GM12878 (cell line): ENCODE measurements at regions not wholly inside any gene's neighbourhood (a gene's known extent, or its start where the extent isn't known, plus 50 kb on each side); places are given as distances from the start of the nearest gene placed in this dataset.

Experiments
- CBX3 ChIP-seq: fragments of 200-600 bp; sonication (generic); IDR thresholded peaks from 2 replicates; pipeline ENCODE4 v1.6.1; 2016; ENCODE audit warnings: low read depth, borderline replicate concordance
- CEBPB ChIP-seq, 2 experiments: fragments of 150-350 bp in 1 of 2; IDR thresholded peaks; 2 replicates each; pipeline ENCODE4 v1.6.1; 2012 to 2014; ENCODE audit warnings: low read depth in 2 of 2, low read length in 2 of 2, borderline replicate concordance in 1 of 2, inconsistent platforms in 1 of 2
- CTCF ChIP-seq, 3 experiments: IDR thresholded peaks in 2 of 3; conservative IDR thresholded peaks in 1 of 3; 2 replicates each; pipeline ENCODE4 v1.5.1; 2011; ENCODE audit warnings: low read depth in 3 of 3, low read length in 3 of 3, mild to moderate bottlenecking in 3 of 3, control low read depth in 2 of 3, moderate library complexity in 2 of 3, inconsistent platforms in 1 of 3, mixed read lengths in 1 of 3; ENCODE audit not compliant: control insufficient read depth in 2 of 3, insufficient read depth in 1 of 3; ENCODE audit errors: extremely low read depth in 1 of 3
- E2F4 ChIP-seq: IDR thresholded peaks from 2 replicates; pipeline ENCODE4 v1.6.1; 2012; ENCODE audit warnings: low read depth, low read length, improper control_type of control experiment
- E4F1 ChIP-seq: fragments of 450-650 bp; IDR thresholded peaks from 2 replicates; pipeline ENCODE4 v1.6.1; 2018; ENCODE audit warnings: borderline replicate concordance, mild to moderate bottlenecking; ENCODE audit not compliant: partially characterized antibody
- FOXK2 ChIP-seq: fragments of 450-650 bp; IDR thresholded peaks from 2 replicates; pipeline ENCODE4 v1.6.1; 2017; ENCODE audit warnings: mild to moderate bottlenecking, moderate library complexity
- MYB ChIP-seq: fragments of 150-350 bp; IDR thresholded peaks from 2 replicates; pipeline ENCODE4 v1.6.1; 2014; ENCODE audit warnings: mild to moderate bottlenecking, low read depth, low read length, borderline replicate concordance
- NFIC ChIP-seq: IDR thresholded peaks from 2 replicates; pipeline ENCODE4 v1.6.1; 2012; ENCODE audit warnings: low read depth, mild to moderate bottlenecking, inconsistent platforms, low read length, moderate library complexity
- NR2C2 ChIP-seq: IDR thresholded peaks from 2 replicates; pipeline ENCODE4 v1.6.1; 2011; ENCODE audit warnings: borderline replicate concordance, low read depth; ENCODE audit not compliant: control insufficient read depth, insufficient read length
- RAD51 ChIP-seq: fragments of 450-650 bp; IDR thresholded peaks from 2 replicates; pipeline ENCODE4 v1.6.1; 2016; ENCODE audit warnings: moderate library complexity, mild to moderate bottlenecking, inconsistent platforms
- SMC3 ChIP-seq: IDR thresholded peaks from 2 replicates; pipeline ENCODE4 v1.6.1; 2011; ENCODE audit warnings: low read length, improper control_type of control experiment, borderline replicate concordance
- SRF ChIP-seq, 2 experiments: IDR thresholded peaks; 2 replicates each; pipeline ENCODE4 v1.6.1; 2011; ENCODE audit warnings: low read depth in 2 of 2, low read length in 2 of 2, mild to moderate bottlenecking in 1 of 2, moderate library complexity in 1 of 2
- TARDBP ChIP-seq: IDR thresholded peaks from 2 replicates; pipeline ENCODE4 v1.6.1; 2016; ENCODE audit warnings: borderline replicate concordance
- USF1 ChIP-seq: IDR thresholded peaks from 2 replicates; pipeline ENCODE4 v1.6.1; 2011; ENCODE audit warnings: borderline replicate concordance, low read depth, mild to moderate bottlenecking, moderate library complexity, mixed read lengths, low read length; ENCODE audit not compliant: insufficient read depth; ENCODE audit errors: extremely low read length
- ZBED1 ChIP-seq: IDR thresholded peaks from 2 replicates; pipeline ENCODE4 v1.6.1; 2016; ENCODE audit warnings: borderline replicate concordance
- ZBTB40 ChIP-seq: fragments of 450-650 bp; IDR thresholded peaks from 2 replicates; pipeline ENCODE4 v1.6.1; 2016; ENCODE audit warnings: mild to moderate bottlenecking, moderate library complexity, borderline replicate concordance
- ZNF274 ChIP-seq: IDR thresholded peaks from one replicate; pipeline ENCODE4 v1.8.0; 2011; ENCODE audit not compliant: insufficient read length, insufficient read depth
- ZSCAN29 ChIP-seq: fragments of 450-650 bp; IDR thresholded peaks from 2 replicates; pipeline ENCODE4 v1.6.1; 2017; ENCODE audit warnings: mild to moderate bottlenecking, moderate library complexity

GRCh38 chr4:153142700-153143438 is 61.4 kb upstream of the TRIM2 start (continued):
- TF ChIP-seq E4F1, result no peak
- peak in 1 of 2 experiments; percentile 51; a peak in 1 of 4 replicates for TF ChIP-seq SRF (IDR thresholded peaks at IDR 0.05; ENCODE audit: low read depth in 2 of 2, low read length in 2 of 2)
- TF ChIP-seq CEBPB (IDR thresholded peaks at IDR 0.05; ENCODE audit: borderline replicate concordance in 1 of 2, low read depth in 2 of 2, low read length in 2 of 2), result no peak
- TF ChIP-seq ZSCAN29, result no peak
- TF ChIP-seq TARDBP, result no peak
- no peak for TF ChIP-seq NFIC
- no peak for TF ChIP-seq USF1
- no peak for TF ChIP-seq ZNF274
- no peak for TF ChIP-seq CBX3
- no peak for TF ChIP-seq RAD51
- no peak for TF ChIP-seq E2F4
- peak; percentile 87 for TF ChIP-seq SMC3
- peak; percentile 60 to 79 (median 63) for TF ChIP-seq CTCF (IDR thresholded peaks at IDR 0.05 in 2 of 3, conservative IDR thresholded peaks at IDR 0.05 in 1 of 3; ENCODE audit: control insufficient read depth in 2 of 3, extremely low read depth in 1 of 3, insufficient read depth in 1 of 3, low read depth in 3 of 3, low read length in 3 of 3)
- TF ChIP-seq ZBED1, result no peak
- TF ChIP-seq FOXK2, result no peak
- no peak for TF ChIP-seq ZBTB40
- no peak for TF ChIP-seq NR2C2
- TF ChIP-seq MYB, result no peak
- TF ChIP-seq, all 136 proteins: peak for 5
